Loucy (cell line): ENCODE measurements at regions not wholly inside any gene's neighbourhood (a gene's known extent, or its start where the extent isn't known, plus 50 kb on each side); places are given as distances from the start of the nearest gene placed in this dataset.

Source experiments
- H2AFZ ChIP-seq: fragments of 200-600 bp; sonication (generic); 2 replicates; pipeline ENCODE4 v1.6.0; 2016; ENCODE audit warnings: antibody characterized with exemption, mild to moderate bottlenecking, low read length, moderate library complexity
- H3F3A ChIP-seq: fragments of 200-600 bp; 2 replicates; pipeline ENCODE4 v1.6.0; 2016; ENCODE audit warnings: antibody characterized with exemption, low read depth, mild to moderate bottlenecking
- H3K27me3 ChIP-seq: fragments of 200-600 bp; sonication (generic); 2 replicates; pipeline ENCODE4 v1.6.1; 2014; ENCODE audit warnings: low read length, mild to moderate bottlenecking; ENCODE audit not compliant: insufficient read depth, poor library complexity, severe bottlenecking
- H3K36me3 ChIP-seq: fragments of 200-600 bp; sonication (generic); 2 replicates; pipeline ENCODE4 v1.6.1; 2016; ENCODE audit warnings: low read length; ENCODE audit not compliant: insufficient read depth
- H3K4me1 ChIP-seq: fragments of 200-600 bp; sonication (generic); 2 replicates; pipeline ENCODE4 v1.5.1; 2014; ENCODE audit warnings: low read length, mild to moderate bottlenecking; ENCODE audit not compliant: insufficient read depth, poor library complexity, severe bottlenecking
- H3K4me2 ChIP-seq: fragments of 200-600 bp; sonication (generic); 2 replicates; pipeline ENCODE4 v1.6.0; 2014; ENCODE audit warnings: antibody characterized with exemption, low read length, low read depth, mild to moderate bottlenecking; ENCODE audit not compliant: poor library complexity, severe bottlenecking
- H3K4me3 ChIP-seq: fragments of 200-600 bp; sonication (generic); 2 replicates; pipeline ENCODE4 v1.5.1; 2014; ENCODE audit warnings: low read length, mild to moderate bottlenecking, mixed read lengths; ENCODE audit not compliant: poor library complexity, severe bottlenecking
- H3K79me2 ChIP-seq: fragments of 200-600 bp; sonication (generic); 2 replicates; pipeline ENCODE4 v1.6.1; 2014; ENCODE audit warnings: low read length; ENCODE audit not compliant: insufficient read depth
- H3K9ac ChIP-seq: fragments of 200-600 bp; sonication (generic); 2 replicates; pipeline ENCODE4 v1.6.0; 2014; ENCODE audit warnings: mild to moderate bottlenecking, low read depth, low read length, moderate library complexity; ENCODE audit not compliant: poor library complexity, severe bottlenecking
- H3K9me2 ChIP-seq: fragments of 200-600 bp; sonication (generic); replicated peaks from 2 replicates; pipeline ENCODE4 v1.6.1; 2016; ENCODE audit warnings: low read depth, low read length, mixed read lengths
- H3K9me3 ChIP-seq: fragments of 200-600 bp; sonication (generic); 2 replicates; pipeline ENCODE4 v1.6.1; 2014; ENCODE audit warnings: mild to moderate bottlenecking, antibody characterized with exemption, low read length, low read depth; ENCODE audit not compliant: insufficient read depth
- H4K20me1 ChIP-seq: fragments of 200-600 bp; sonication (generic); 2 replicates; pipeline ENCODE4 v1.6.0; 2014; ENCODE audit warnings: antibody characterized with exemption, low read length, mild to moderate bottlenecking; ENCODE audit not compliant: insufficient read depth, poor library complexity, severe bottlenecking
- EZH2phosphoT487 ChIP-seq: fragments of 200-600 bp; IDR thresholded peaks from 2 replicates; pipeline ENCODE4 v1.6.1; 2018; ENCODE audit warnings: antibody characterized with exemption, mild to moderate bottlenecking, moderate library complexity, borderline replicate concordance
- TF ChIP-seq, protein P1 (sequence below): fragments of 200-600 bp; sonication (generic); conservative IDR thresholded peaks from 2 replicates; pipeline ENCODE4 v1.5.1; 2014; ENCODE audit warnings: mild to moderate bottlenecking, antibody characterized with exemption, low read length

DNA sequence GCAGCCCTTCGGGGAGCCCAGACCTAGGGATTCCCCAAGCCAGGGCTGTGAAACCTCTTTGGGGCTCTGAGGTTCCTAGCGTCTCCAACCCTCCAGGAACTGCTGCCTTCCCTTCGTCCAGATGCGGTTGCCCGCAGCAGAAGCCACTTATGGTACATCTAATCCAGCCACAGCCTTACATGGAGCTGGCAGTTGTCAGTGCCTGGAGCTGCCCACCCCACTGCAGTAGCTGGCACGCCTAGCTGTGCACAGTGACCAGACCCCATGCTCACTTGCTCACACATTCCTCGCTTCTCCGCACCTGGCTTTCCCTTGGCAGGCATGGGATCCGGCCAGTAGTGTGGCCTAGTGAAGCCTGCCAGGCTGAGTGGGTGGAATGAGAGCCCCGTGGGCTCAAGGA is 547.6 kb downstream of the TBC1D32 start:
- Histone ChIP-seq H3K36me3 (no peaks in the 10 kb centered on the region), H2AFZ (no peak overlapping the region), H3F3A (no peaks in the 10 kb centered on the region), H3K4me3 (no peak overlapping the region), H3K27me3 (no peaks in the 10 kb centered on the region), H3K4me2 (no peak overlapping the region), H3K9me3 (no peaks in the 10 kb centered on the region), H3K9me2 (no peaks in the 10 kb centered on the region), H3K4me1 (no peaks in the 10 kb centered on the region), H3K79me2 (no peaks in the 10 kb centered on the region), H3K9ac (no peak overlapping the region), H4K20me1 (no peaks in the 10 kb centered on the region)
- TF ChIP-seq, protein P1, sequence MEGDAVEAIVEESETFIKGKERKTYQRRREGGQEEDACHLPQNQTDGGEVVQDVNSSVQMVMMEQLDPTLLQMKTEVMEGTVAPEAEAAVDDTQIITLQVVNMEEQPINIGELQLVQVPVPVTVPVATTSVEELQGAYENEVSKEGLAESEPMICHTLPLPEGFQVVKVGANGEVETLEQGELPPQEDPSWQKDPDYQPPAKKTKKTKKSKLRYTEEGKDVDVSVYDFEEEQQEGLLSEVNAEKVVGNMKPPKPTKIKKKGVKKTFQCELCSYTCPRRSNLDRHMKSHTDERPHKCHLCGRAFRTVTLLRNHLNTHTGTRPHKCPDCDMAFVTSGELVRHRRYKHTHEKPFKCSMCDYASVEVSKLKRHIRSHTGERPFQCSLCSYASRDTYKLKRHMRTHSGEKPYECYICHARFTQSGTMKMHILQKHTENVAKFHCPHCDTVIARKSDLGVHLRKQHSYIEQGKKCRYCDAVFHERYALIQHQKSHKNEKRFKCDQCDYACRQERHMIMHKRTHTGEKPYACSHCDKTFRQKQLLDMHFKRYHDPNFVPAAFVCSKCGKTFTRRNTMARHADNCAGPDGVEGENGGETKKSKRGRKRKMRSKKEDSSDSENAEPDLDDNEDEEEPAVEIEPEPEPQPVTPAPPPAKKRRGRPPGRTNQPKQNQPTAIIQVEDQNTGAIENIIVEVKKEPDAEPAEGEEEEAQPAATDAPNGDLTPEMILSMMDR = no peak
- TF ChIP-seq EZH2phosphoT487 = no peak

DNA sequence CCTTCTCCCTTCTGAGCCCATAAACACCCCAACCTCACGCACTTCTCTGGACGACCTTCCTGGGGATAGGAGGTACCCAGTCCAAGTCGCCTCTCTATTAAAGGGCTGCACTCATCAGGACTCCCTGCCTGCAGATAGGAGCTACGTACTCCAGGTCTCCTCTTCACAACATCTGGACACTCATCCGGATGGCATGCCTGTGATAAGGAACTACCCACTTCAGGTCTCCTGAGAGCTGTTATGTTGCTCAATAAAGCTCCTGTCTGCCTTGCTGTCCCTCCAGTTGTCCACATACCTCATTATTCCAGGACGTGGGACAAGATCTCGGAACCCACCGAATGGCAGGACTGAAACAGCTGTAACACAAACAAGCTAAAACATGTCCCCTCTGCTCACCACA is 548.0 kb downstream of the TBC1D32 start:
- no peak overlapping the region for H2AFZ ChIP-seq
- H4K20me1 ChIP-seq = no peaks in the 10 kb centered on the region
- H3K9me3 ChIP-seq = no peaks in the 10 kb centered on the region
- H3K27me3 ChIP-seq = no peaks in the 10 kb centered on the region
- no peaks in the 10 kb centered on the region for H3K9me2 ChIP-seq
- TF ChIP-seq, protein P1 = no peak
- no peak for TF ChIP-seq EZH2phosphoT487
- no peaks in the 10 kb centered on the region for H3K79me2 ChIP-seq
- H3K4me2 ChIP-seq = no peak overlapping the region
- no peaks in the 10 kb centered on the region for H3K36me3 ChIP-seq
- no peaks in the 10 kb centered on the region for H3K4me1 ChIP-seq
- no peak overlapping the region for H3K4me3 ChIP-seq
- no peaks in the 10 kb centered on the region for H3F3A ChIP-seq
- no peak overlapping the region for H3K9ac ChIP-seq

DNA sequence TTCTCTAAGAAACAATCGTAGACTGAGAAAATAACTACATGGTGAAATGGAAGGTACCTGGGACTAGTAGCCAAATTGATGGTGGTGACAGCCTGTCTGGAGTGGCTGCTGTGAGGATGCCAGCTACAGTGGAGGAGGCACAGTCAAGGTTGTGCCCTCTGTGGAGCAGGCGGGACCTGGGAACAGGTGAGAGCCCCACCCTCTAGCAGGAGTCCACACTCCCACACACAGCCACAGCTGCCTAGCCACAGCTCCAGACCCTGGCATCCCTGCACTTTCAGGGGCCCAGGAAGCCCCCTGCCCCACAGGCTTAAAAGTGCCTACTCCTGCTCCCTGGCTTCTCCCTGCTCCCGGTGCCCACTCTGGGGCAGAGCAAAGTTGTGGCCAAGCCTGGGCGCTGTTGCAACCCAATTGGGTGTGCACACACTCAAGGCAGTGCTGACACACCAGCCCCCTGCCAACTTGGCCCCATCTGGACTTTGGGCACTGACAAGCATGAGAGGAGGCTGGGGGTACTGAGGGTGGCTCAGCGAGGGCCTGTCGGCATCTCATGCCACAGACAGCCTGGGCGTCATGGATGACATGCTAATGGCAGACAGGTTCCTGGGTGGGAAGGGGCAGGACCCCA is 548.7 kb downstream of the TBC1D32 start:
- no peaks in the 10 kb centered on the region for H3K4me1 ChIP-seq
- no peaks in the 10 kb centered on the region for H3K9me3 ChIP-seq
- H3K9ac ChIP-seq = no peak overlapping the region
- no peaks in the 10 kb centered on the region for H3K79me2 ChIP-seq
- no peak overlapping the region for H3K4me3 ChIP-seq
- no peaks in the 10 kb centered on the region for H3F3A ChIP-seq
- TF ChIP-seq, protein P1 = no peak
- TF ChIP-seq EZH2phosphoT487 = no peak
- no peaks in the 10 kb centered on the region for H3K27me3 ChIP-seq
- H2AFZ ChIP-seq = no peak overlapping the region
- no peak overlapping the region for H3K4me2 ChIP-seq
- no peaks in the 10 kb centered on the region for H3K36me3 ChIP-seq
- H3K9me2 ChIP-seq = no peaks in the 10 kb centered on the region
- H4K20me1 ChIP-seq = no peaks in the 10 kb centered on the region
